ENCODE measurements at regions not wholly inside any gene's neighbourhood (a gene's known extent, or its start where the extent isn't known, plus 50 kb on each side); places are given as distances from the start of the nearest gene placed in this dataset.

GRCh38 chr1:208420696-208421095 is 176.5 kb upstream of the PLXNA2 start:
- ATAC-seq = no peak

- no peak for ATAC-seq
These were observed 177.3 kb upstream of the PLXNA2 start for GRCh38 chr1:208421486-208421885.

GRCh38 chr1:208423526-208423925 is 179.3 kb upstream of the PLXNA2 start:
- ATAC-seq = no peak

GRCh38 chr1:208425096-208425495 is 180.9 kb upstream of the PLXNA2 start:
- ATAC-seq = no peak

GRCh38 chr1:208430220-208430619 is 186.0 kb upstream of the PLXNA2 start:
- no peak for ATAC-seq

- ATAC-seq = peak; percentile 48
These were observed 187.5 kb upstream of the PLXNA2 start for GRCh38 chr1:208431721-208432120.

- no peak for ATAC-seq
These were observed 188.2 kb upstream of the PLXNA2 start for GRCh38 chr1:208432346-208432745.

GRCh38 chr1:208433086-208433485 is 188.9 kb upstream of the PLXNA2 start:
- ATAC-seq = no peak

- no peak for ATAC-seq
These were observed 189.8 kb upstream of the PLXNA2 start for GRCh38 chr1:208433971-208434370.

- peak; percentile 35 for ATAC-seq
These were observed 193.2 kb upstream of the PLXNA2 start for GRCh38 chr1:208437401-208437800.

GRCh38 chr1:208438112-208438699 is 194.0 kb upstream of the PLXNA2 start:
- ATAC-seq = no peak

- ATAC-seq = peak; percentile 98
These were observed 201.6 kb upstream of the PLXNA2 start for GRCh38 chr1:208445758-208446203.

- peak; percentile 5 for ATAC-seq
These were observed 202.1 kb upstream of the PLXNA2 start for GRCh38 chr1:208446271-208446691.

GRCh38 chr1:208448425-208448824 is 204.2 kb upstream of the PLXNA2 start:
- ATAC-seq = no peak

GRCh38 chr1:208449951-208450350 is 205.8 kb upstream of the PLXNA2 start:
- ATAC-seq = no peak

- no peak for ATAC-seq
These were observed 206.8 kb upstream of the PLXNA2 start for GRCh38 chr1:208450958-208451357.

- peak; percentile 55 for ATAC-seq
These were observed 211.6 kb upstream of the PLXNA2 start for GRCh38 chr1:208455821-208456220.

- no peak for ATAC-seq
These were observed 212.3 kb upstream of the PLXNA2 start for GRCh38 chr1:208456487-208456886.

GRCh38 chr1:208460823-208461222 is 216.6 kb upstream of the PLXNA2 start:
- no peak for ATAC-seq

- ATAC-seq = no peak
These were observed 217.5 kb upstream of the PLXNA2 start for GRCh38 chr1:208461680-208462079.

GRCh38 chr1:208462761-208463160 is 218.6 kb upstream of the PLXNA2 start:
- ATAC-seq = no peak

GRCh38 chr1:208465266-208465665 is 221.1 kb upstream of the PLXNA2 start:
- ATAC-seq = no peak

GRCh38 chr1:208465786-208466590 is 221.8 kb upstream of the PLXNA2 start:
- no peak for ATAC-seq

- no peak for ATAC-seq
These were observed 223.1 kb upstream of the PLXNA2 start for GRCh38 chr1:208467151-208467780.

Data from esophagus mucosa (tissue), 1 donor.